HG03159 (cell line): ENCODE measurements at regions not wholly inside any gene's neighbourhood (a gene's known extent, or its start where the extent isn't known, plus 50 kb on each side); places are given as distances from the start of the nearest gene placed in this dataset.
"Not testable (repeated sequence)": the region's sequence is repeated elsewhere in the genome, so short reads cannot be mapped to it uniquely, and the experiment has no call there.

Experiments
- ATAC-seq: cut with Tn5 transposase; IDR thresholded peaks from one replicate; pipeline ENCODE4 v1.9.1; 2021; ENCODE audit warnings: mild to moderate bottlenecking, moderate library complexity; ENCODE audit not compliant: unreplicated experiment

- no peak for ATAC-seq
Measured at GRCh38 chr5:174504266-174504726, 220.1 kb upstream of the MSX2 start.

- ATAC-seq: no peak
Measured at GRCh38 chr5:174505621-174506020, 218.8 kb upstream of the MSX2 start.

- not testable (repeated sequence) for ATAC-seq
Measured at GRCh38 chr5:174510782-174511453, 213.5 kb upstream of the MSX2 start.

GRCh38 chr5:174511714-174512253 lies 212.6 kb upstream of the MSX2 start:
- no peak for ATAC-seq

DNA sequence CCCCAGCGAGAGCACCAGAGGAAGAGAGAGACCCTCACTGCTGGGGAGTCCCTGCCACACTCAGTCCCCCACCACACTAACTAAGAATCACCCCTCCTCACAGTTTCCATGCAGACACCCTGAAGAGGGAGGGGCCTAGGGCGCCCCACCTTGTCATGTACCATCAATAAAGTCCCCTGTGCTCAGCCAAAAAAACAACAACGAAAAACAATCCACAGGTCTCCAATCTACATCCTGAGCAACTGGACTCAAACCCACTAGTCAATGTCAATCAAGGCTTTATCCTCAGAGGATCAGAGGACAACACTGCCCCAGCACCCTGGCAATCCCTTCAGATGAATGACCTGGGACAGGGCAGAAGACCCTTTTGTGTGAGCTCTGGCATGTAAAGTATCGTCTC lies 210.1 kb upstream of the MSX2 start:
- ATAC-seq: no peak

DNA sequence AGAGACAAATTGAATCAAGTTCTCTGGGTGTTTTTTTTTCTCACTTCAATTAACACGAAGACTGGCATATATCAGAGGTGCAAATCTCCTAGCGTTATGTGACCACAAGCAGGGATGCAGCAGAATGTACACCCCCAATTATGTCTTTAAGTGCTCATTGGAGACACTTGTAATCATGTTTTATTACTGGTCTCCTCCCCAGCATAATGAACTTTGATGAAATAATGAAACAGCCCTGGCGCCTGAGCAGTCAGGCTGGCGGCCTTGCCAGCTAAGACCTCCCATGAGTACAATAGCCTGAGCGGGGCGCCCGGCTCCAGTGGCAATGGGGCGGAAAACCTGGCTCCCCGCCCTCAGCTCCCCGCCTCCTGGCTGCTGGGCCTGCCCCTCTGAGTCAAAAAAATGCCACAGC lies 209.4 kb upstream of the MSX2 start:
- no peak for ATAC-seq

DNA sequence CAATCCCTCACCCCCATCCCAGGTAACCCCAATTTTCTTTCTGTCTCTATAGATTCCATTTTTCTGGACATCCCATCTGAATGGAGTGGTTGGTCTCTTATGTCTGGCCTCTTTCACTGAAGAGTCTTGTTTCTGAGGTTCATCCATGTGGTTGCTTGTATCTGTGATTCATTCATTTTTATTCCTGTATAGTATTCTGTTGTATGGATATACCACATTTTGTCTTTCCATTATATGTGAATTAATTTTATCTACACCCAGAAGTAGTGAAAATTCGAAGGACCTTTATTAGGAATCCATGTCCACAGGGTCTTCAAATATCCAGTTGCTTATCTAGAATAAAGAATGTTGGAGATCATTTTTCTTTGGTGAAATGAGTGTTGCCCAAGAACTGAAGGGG lies 207.6 kb upstream of the MSX2 start:
- ATAC-seq: no peak

- no peak for ATAC-seq
Measured at GRCh38 chr5:174518512-174518911, 205.9 kb upstream of the MSX2 start.

DNA sequence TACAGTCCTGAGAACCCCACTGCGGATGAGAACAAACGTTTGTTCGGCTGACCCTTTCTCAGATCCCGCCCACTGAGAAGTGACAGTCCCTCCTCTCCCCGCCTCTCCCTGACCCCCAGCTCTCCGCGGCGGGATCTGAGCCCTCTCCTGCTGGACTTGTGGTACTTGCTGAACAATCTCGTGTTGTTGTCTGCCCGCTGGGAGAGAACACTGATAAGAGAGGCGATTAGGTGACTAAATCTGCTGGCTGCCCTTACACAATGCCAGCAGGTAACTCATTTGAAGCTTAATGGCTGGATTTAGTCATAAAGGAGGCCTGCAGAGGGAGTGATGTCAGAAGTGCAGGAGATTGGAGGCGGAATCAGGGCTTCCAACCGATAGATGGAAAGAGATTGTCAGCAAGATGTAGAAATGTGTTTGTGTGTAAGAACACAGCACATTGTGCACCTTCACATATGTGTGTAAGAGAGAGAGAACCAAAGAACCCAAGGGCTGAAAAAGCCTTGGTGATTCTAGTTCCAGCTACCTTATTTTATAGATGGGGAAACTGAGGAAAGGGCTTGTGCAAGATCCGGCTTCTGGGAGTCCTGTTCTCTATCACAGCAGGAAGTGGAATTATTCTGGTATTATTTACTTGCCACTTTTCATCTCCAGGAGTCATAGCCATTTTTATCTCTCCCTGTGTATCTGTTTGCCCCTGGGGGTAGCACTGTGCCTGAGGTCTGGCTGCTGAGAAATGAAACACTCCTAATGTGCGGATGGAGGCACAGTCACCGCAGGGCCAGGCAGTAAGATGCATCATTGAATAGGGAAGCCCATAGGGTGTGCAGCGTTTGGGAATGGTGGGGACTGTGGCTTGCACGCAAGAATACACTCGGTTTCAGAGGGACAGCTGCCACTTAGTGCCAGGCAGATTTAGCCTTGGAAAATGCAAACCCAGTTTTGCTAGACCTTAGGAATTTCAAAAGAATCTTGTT lies 203.7 kb upstream of the MSX2 start:
- ATAC-seq: no peak

GRCh38 chr5:174521449-174521848 lies 202.9 kb upstream of the MSX2 start:
- ATAC-seq: no peak

DNA sequence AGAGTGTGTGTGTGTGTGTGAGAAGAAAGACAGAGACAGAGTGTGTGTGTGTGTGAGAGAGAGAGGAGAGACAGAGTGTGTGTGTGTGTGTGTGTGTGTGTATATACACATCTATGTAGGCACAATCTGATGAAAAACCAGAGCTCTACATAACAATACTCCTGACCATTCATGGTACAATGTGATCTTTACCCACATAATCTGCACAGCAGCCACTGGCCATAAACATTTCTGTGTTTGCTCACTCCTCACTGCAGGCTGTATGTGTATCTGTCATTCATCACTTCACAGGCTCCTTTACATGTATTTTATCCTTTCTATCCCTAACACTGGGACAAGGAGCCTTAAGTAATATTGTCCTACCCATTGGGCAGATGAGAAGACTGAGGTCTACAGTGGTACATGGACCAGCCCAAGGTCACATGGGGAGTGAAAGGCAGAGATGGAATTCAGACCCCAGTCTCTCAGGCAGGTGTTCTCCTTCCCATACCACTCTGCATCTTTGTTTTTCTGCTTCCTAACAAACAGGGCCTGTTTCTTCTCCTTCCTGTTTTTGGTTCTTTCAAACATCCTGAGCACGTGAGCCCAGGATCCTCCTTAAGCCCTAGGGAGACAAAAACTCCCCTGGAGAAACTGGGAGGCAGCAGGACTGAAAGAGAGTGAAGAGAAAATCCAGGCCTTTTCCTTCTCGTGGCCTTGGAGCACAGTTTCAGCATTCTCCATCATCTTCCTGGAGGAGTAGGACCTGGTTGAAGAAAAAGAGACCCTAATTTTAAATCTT lies 201.7 kb upstream of the MSX2 start:
- ATAC-seq: no peak

GRCh38 chr5:174523311-174524071 lies 200.9 kb upstream of the MSX2 start:
- no peak for ATAC-seq

DNA sequence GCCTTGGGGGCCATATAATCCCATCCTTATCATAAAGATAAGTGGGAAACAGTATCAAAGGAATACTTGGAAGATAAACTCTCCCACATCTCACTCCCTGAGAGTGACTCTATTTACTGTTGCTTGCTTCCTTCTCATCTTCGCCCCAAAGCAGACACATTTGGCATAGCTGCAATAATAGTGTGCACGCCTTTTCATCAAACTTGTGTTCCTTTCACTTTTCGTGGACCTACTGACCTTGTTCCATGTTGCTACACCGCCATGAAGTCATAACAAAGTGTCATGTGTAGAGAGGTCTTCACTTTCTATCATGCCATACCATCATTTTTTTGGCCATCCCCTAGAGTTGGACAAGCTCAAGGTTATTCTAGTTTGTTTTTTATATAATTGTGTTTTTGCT lies 200.0 kb upstream of the MSX2 start:
- no peak for ATAC-seq

DNA sequence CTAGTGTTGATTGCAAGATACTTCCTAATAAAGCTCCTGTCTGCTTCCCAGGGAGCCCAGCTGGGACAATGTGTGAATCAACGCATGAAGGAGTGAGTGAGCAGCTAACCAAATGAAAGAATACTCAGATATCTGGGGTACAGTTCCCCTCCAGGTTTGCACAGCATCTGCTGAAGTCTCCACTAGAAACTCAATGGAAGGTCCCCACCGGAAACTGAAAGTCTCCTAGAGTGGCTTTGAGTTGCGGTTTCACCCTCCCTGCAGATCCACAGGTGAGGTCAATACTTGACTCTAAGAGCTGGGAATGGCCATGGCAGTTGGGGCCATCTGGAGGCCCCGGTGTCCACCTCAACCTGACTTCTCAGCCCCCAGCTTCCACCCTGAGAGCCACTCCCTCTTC lies 198.2 kb upstream of the MSX2 start:
- no peak for ATAC-seq

GRCh38 chr5:174527916-174528540 lies 196.4 kb upstream of the MSX2 start:
- ATAC-seq: no peak

- no peak for ATAC-seq
Measured at GRCh38 chr5:174528821-174529544, 195.4 kb upstream of the MSX2 start.

GRCh38 chr5:174529925-174530681 lies 194.3 kb upstream of the MSX2 start:
- ATAC-seq: no peak

GRCh38 chr5:174531782-174532191 lies 192.6 kb upstream of the MSX2 start:
- no peak for ATAC-seq
